Endodermal cell (in vitro differentiated cells): ENCODE measurements at regions not wholly inside any gene's neighbourhood (a gene's known extent, or its start where the extent isn't known, plus 50 kb on each side); places are given as distances from the start of the nearest gene placed in this dataset.

Experiments used
- DNase-seq: peaks from one replicate; pipeline ENCODE4 v3.0.0-alpha.2; 2017
- H3K27ac ChIP-seq: 2 replicates; pipeline ENCODE4 v1.5.1; 2013; ENCODE audit warnings: mild to moderate bottlenecking, low read depth, low read length, moderate library complexity
- H3K27me3 ChIP-seq: 2 replicates; pipeline ENCODE4 v1.6.1; 2013; ENCODE audit warnings: mild to moderate bottlenecking, low read length, moderate library complexity; ENCODE audit not compliant: insufficient read depth, control insufficient read depth, poor library complexity, severe bottlenecking
- H3K36me3 ChIP-seq: 2 replicates; pipeline ENCODE4 v1.7.0; 2013; ENCODE audit warnings: mild to moderate bottlenecking, low read length, moderate library complexity; ENCODE audit not compliant: control insufficient read depth, insufficient read depth
- H3K4me1 ChIP-seq: one replicate; pipeline ENCODE4 v1.7.0; 2013; ENCODE audit warnings: low read length; ENCODE audit not compliant: control insufficient read depth, insufficient read depth
- H3K4me3 ChIP-seq: 2 replicates; pipeline ENCODE4 v1.5.1; 2013; ENCODE audit warnings: mild to moderate bottlenecking, low read length, moderate library complexity
- H3K9ac ChIP-seq: 2 replicates; pipeline ENCODE4 v1.6.1; 2013; ENCODE audit warnings: mild to moderate bottlenecking, low read length, moderate library complexity; ENCODE audit not compliant: poor library complexity, severe bottlenecking; ENCODE audit errors: extremely low read depth
- H3K9me3 ChIP-seq: 2 replicates; pipeline ENCODE4 v1.6.1; 2013; ENCODE audit warnings: mild to moderate bottlenecking, low read length, moderate library complexity; ENCODE audit not compliant: control insufficient read depth
- H3K27ac Mint-ChIP-seq: 2 replicates; pipeline ENCODE4 v1.8.0; 2020; ENCODE audit warnings: mixed read lengths
- H3K27me3 Mint-ChIP-seq: 2 replicates; pipeline ENCODE4 v1.8.0; 2021; ENCODE audit warnings: mild to moderate bottlenecking, mixed read lengths; ENCODE audit not compliant: insufficient read depth
- H3K36me3 Mint-ChIP-seq: 2 replicates; pipeline ENCODE4 v1.8.0; 2020; ENCODE audit warnings: low read depth, mixed read lengths
- H3K4me1 Mint-ChIP-seq: 2 replicates; pipeline ENCODE4 v1.8.0; 2020; ENCODE audit warnings: mixed read lengths
- H3K4me3 Mint-ChIP-seq: 2 replicates; pipeline ENCODE4 v1.8.0; 2020; ENCODE audit warnings: mild to moderate bottlenecking, moderate library complexity, mixed read lengths
- H3K9me3 Mint-ChIP-seq: 2 replicates; pipeline ENCODE4 v1.8.0; 2020; ENCODE audit warnings: mild to moderate bottlenecking, mixed read lengths
- CTCF ChIP-seq: fragments of 200-600 bp; sonication (generic); conservative IDR thresholded peaks from 2 replicates; pipeline ENCODE4 v1.5.0; 2021; ENCODE audit warnings: antibody characterized with exemption, mild to moderate bottlenecking
- WGBS, 2 experiments: methylation state at CpG; one replicate each; pipeline versions ENCODE4 v1.1.5 to v1.1.7; 2013; ENCODE audit warnings: missing lambda C conversion rate in 2 of 2, mixed read lengths in 1 of 2; ENCODE audit not compliant: insufficient coverage in 1 of 2, insufficient read length in 1 of 2; 5-methylcytosine and 5-hydroxymethylcytosine counted together

DNA sequence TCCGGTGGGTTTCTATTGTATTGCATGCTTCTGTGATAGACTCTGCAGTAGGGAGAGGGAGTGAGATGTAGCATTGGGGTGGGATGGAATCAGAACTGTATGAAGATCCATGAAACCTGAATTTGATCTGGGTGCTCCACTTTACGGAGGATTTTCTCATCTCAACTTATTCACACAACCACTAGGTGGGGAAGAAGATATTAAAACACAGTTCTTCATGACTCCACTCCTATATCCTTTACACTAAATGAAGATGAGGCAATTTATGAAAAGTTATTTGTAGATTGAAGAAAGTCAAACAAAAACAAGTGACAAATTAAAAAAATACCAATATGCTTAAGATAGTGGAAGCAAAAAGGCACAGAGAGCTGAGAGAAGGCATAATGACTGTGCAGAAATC is 92.6 kb upstream of the PDGFD start:
- Mint-ChIP-seq H3K27ac (no peak overlapping the region), H3K4me3 (no peak overlapping the region), H3K36me3 (no peaks in the 10 kb centered on the region), H3K27me3 (no peaks in the 10 kb centered on the region), H3K9me3 (peaks cover 3% of the 10 kb centered on the region), H3K4me1 (peaks cover 2% of the 10 kb centered on the region)
- H3K36me3 ChIP-seq, result no peaks in the 10 kb centered on the region
- no peak for DNase-seq
- H3K4me3 ChIP-seq, result no peak overlapping the region
- 87 to 100% methylated on average over 1 of the region's 2 CpGs for WGBS, 2 experiments
- no peaks in the 10 kb centered on the region for H3K27me3 ChIP-seq
- no peak overlapping the region for H3K9ac ChIP-seq
- H3K27ac ChIP-seq, result no peak overlapping the region
- H3K4me1 ChIP-seq, result peaks cover 3% of the 10 kb centered on the region
- TF ChIP-seq CTCF, result peak; percentile 65
- H3K9me3 ChIP-seq, result no peaks in the 10 kb centered on the region

DNA sequence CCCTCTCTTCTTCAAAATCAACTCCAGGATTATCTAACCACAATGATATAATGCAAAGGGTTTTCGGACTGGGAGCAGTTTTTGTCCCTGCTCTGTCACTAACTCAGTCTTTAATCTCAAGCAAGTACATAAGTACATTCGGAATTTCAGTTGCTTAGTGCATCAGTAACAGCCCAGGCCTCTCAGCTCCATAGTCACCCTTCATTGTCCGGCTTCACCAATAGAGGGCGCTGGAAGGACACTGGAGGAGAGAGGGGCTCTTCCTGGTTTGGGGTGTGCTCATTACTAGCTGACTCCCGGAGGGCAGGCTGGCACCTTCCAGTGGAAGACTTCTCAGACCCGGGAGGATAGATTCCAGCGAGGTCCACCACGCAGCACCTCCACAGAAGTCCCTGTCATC is 90.4 kb upstream of the PDGFD start:
- H3K36me3 Mint-ChIP-seq, result no peaks in the 10 kb centered on the region
- H3K36me3 ChIP-seq, result no peaks in the 10 kb centered on the region
- peak; percentile 93 for TF ChIP-seq CTCF
- H3K9me3 ChIP-seq, result no peaks in the 10 kb centered on the region
- WGBS, 2 experiments, result 20 to 27% methylated on average over 3 to 8 of the region's 8 CpGs
- no peak overlapping the region for H3K9ac ChIP-seq
- no peak overlapping the region for H3K4me3 Mint-ChIP-seq
- H3K27me3 Mint-ChIP-seq, result no peaks in the 10 kb centered on the region
- peak; percentile 93 for DNase-seq
- H3K4me1 Mint-ChIP-seq, result peaks cover 2% of the 10 kb centered on the region
- H3K4me3 ChIP-seq, result no peak overlapping the region
- H3K27me3 ChIP-seq, result no peaks in the 10 kb centered on the region
- H3K4me1 ChIP-seq, result peaks cover 2% of the 10 kb centered on the region
- no peak overlapping the region for H3K27ac ChIP-seq
- H3K9me3 Mint-ChIP-seq, result peaks cover 3% of the 10 kb centered on the region
- H3K27ac Mint-ChIP-seq, result no peak overlapping the region

DNA sequence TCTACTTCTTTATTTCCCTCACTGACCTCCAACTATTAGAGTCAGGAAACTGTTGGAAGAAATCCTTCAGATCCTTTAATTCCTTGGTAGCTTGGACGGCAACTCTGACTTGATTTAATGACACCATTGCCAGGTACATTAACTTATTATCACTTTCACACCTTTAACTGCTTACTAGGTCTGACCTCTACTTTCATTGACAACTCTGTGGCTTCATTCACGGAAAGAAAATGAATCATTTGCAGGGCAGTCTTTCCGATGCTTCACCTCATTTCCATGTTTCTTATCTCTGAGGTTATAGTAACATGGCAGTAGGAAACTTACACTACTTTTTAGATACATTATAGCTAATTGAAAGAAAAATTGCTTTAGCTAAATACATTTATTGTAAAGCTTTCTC is 82.6 kb upstream of the PDGFD start:
- H3K9ac ChIP-seq, result no peak overlapping the region
- H3K4me3 ChIP-seq, result no peak overlapping the region
- Mint-ChIP-seq H3K4me1 (peaks cover 17% of the 10 kb centered on the region), H3K9me3 (no peaks in the 10 kb centered on the region), H3K4me3 (no peak overlapping the region), H3K36me3 (no peaks in the 10 kb centered on the region), H3K27me3 (no peaks in the 10 kb centered on the region), H3K27ac (no peak overlapping the region)
- WGBS, 2 experiments, result 75 to 81% methylated on average over 1 to 3 of the region's 3 CpGs
- H3K9me3 ChIP-seq, result no peaks in the 10 kb centered on the region
- no peaks in the 10 kb centered on the region for H3K4me1 ChIP-seq
- no peaks in the 10 kb centered on the region for H3K27me3 ChIP-seq
- DNase-seq, result no peak
- no peak for TF ChIP-seq CTCF
- H3K27ac ChIP-seq, result no peak overlapping the region
- no peaks in the 10 kb centered on the region for H3K36me3 ChIP-seq
